Activated effector memory CD4-positive, alpha-beta T cell treated with anti-CD3 and anti-CD28 coated beads, Interleukin-2, amount 50 U/mL, for 16 hours (primary cell): ENCODE measurements at regions not wholly inside any gene's neighbourhood (a gene's known extent, or its start where the extent isn't known, plus 50 kb on each side); places are given as distances from the start of the nearest gene placed in this dataset.

ENCODE experiments used
- DNase-seq: peaks from one replicate; pipeline ENCODE4 v3.0.0-alpha.2; 2020

DNA sequence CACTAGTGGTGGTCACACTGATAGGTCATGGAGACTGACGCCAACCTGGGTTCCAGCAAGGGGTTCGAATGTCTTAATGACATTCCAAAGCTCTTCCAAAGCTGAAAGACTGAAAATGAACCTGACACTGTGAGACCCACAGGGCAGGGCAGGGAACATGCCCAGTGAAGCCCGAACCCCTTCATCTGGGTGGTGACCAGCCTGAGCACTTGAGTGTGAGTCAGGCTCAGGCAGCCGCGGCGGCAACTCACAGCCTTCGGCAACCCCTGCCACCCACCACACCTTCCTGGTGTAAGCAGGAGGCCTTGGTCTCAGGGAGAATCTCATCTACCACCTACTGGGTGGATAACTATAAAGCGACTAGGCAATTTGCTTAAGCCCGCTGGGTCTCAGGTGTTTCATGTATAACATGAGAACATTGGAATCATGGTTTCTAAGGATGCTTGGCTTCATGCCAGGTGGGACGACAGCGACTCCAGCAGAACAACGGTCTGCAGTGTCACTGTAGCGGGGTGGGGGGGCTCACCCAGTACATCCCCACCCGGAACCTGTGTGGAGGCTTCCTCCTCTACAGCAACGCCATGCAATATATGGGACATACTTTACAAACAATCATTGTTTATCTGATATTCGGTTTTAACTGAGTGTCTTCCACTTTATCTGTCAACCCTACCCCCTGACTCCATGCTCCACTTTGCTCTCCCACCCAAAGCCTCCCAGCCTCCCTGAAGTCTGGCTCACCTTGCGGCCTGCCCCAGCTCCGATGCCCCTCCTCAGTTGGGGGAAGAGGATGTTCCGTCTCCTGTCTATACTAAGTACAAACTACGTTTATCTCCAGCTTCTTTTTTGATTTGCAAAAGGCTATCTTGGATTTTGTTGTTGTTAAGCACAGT, 125.0 kb upstream of the MEF2A start:
- peak; percentile 51 for DNase-seq

DNA sequence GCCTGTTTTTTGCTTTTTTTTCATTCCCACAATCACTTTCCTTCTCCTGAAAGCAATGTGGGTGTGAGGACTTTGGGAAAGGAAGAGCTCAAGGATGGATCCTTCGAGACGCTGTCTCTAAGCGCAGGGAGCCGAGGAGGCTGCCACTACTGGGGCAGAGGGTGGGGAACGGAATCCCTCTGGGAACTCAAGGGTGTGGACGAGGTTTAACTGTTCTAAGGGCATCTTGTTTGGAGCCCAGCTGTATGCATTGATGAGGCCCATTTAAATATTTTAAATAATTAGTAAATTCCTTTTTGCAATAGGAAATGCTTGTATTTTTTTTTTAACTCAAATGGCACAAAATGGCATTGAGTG, 124.4 kb upstream of the MEF2A start:
- no peak for DNase-seq

DNA sequence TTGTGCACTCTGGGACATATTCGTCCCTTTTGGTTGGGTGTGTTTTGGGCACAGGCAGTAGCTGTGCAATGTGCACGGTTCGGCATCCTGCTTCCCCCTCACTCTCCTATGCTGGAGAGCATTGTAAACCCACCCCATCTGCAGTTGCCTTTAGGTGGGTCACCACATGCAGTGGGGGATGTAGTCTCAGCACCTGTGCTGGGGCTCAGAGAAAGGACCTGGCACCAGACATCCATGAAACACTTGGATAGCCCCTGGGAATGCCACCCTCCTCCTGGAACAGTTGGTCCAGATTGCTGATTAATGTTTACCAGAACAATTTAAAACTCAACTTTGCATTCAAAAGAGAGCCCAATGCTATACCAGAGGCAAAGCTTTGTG, 123.9 kb upstream of the MEF2A start:
- DNase-seq, result peak; percentile 53

DNA sequence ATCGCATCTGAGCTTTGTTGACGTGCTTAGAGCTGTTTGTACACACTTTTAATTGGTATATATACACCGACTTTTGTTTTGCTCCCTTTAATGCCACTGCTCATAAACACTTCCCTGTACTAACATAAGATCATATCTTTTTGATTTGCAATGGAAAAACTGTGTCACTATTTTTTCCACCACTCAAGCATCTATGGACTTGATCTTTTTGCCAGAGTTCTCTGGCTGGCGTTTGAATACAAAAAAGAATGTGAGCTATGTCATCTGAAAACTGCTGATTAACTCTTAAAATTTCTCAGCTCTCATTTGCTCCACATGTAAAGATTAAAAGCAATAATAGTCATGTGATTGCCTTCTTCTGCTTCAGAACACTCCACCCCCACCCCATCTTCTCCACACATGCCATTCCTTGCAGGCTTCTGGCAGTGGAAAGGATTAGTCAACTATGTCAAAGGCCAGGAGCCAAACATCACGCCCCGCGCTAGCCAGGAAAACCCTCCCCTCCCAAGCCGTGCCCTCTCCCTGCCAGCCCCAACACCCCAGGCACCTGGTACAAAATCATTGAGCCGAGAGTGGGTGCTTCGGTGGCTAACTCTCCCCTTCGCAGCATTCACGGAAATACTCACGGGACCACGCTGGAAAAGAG, 123.4 kb upstream of the MEF2A start:
- peak; percentile 62 for DNase-seq

DNA sequence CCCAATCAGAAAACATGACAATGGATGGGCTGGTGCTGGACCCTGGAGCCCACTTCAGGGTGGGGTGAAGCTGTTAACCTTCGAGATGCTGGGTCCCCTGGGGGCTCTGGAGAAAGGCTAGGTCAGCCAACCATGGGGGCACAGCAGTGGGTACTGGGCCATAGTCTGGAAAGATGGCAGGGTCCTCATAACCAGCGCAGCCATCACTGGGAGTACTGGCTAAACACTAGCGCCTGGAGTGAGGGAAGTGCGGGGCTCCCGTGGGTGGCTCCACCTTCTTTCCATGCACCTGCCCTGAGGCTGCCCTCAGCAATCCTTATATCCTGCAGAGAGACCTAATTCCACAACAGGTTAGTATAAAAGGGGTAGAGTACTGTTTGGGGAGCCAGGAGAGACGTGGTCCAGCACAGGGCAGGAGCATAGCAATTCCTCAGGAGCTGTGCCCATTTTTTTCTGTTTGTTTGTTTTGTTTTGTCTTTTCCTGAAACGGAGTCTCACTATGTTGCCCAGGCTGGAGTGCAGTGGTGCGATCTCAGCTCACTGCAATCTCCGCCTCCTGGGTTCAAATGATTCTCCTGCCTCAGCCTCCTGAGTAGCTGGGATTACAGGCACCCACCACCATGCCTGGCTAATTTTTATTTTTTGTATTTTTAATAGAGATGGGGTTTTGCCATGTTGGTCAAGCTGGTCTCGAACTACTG, 122.6 kb upstream of the MEF2A start:
- DNase-seq, result peak; percentile 12

DNA sequence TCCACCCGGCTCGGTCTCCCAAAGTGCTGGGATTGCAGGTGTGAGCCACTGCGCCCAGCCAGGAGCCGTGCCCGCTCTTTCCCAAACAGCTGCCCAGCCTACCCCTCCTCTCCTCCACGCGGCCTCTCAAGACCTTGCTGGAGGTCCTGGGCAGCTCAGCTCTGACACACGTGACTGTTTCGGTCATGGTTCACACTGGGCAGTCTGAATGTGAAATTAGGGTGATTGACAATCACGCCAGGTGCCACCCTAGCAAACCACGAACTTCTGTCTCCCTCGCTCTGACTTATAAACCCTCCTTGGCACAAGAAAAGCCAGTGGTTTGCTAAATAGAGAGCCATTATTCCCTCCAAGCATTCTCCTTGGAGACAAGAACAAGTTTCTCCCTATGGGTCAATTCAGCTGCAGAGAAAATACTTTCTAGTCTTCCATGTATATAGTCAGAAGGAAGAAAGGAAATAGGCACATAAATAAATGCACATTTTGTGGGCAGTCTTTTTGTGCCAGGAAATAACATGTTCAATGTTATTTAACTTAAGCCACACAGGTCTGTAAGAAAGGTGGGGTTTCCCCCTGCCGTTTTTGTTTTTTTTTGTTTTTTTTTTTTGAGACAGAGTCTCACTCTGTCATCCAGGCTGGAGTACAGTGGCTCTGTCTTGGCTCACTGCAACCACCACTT, 121.9 kb upstream of the MEF2A start:
- peak; percentile 52 for DNase-seq

DNA sequence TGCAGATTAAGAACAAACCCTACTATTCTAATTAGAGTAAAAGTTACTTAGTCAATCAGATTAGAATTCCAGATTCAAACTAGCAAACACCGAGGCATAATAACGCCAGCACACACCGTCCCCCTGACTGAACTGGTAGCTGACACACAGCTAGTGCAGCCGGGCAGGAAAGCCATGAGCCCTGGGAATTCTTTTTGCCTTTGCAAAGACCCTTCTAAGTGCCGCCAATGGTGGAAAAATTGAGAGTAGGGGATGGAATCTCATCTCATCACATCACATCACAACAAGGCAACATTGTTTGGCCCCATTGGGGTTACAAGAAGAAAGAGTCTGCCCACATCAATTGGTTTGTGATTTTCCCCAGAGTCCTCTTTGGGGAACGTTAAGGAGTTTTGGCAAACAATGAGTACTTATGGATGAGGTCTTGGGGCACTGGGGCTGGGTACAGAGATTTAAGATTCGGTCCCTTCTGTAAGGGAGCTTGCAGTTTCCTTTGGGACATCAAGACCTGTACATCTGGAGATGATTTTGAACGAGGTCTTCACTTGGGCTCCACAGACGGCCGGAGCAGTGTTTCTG, 120.4 kb upstream of the MEF2A start:
- peak; percentile 28 for DNase-seq

DNA sequence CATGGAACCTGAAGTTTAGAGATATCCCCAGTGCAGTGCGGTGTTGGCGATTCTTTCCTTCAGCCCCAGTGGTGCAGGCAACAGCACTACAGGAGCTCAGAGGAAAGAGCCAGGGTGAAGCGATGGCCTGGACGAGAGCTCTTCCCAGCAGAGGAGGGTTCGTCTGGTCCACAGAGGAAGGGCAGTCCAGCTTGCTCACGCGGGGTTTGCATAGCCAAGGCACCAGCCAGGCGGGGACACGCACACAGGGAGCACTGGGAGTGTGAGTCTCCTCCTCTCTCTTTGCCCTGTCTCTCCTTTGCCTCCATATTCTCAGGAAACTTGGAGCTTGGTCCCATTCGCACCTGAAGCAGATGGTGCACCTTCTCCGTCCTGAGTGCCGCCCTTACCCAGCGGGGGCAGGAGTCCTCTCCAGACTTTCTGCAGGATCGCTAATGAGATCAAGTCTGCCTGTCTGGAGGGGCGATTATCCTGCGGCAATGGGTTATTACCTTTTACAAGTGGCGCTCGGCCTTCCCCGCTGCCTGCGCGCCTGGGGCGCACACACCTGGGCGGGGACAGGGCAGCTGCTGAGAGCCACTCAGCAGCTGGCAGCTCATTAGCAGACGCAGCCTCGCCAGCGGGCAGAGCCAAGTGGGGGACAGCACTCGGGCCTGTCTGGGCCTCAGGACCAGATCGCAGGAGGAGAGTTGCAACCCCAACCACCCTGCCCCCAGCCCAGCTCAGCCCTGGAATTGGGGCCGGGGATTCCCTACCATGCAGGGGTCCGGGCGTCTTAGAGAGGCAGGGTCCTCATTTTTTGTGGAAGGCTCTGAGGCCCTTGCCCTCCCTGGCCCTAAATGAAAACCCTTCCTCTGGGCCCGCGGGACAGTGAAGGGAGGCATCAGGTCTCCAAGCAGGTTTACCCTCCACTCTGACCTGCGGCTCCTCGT, 119.0 kb upstream of the MEF2A start:
- peak; percentile 55 for DNase-seq

DNA sequence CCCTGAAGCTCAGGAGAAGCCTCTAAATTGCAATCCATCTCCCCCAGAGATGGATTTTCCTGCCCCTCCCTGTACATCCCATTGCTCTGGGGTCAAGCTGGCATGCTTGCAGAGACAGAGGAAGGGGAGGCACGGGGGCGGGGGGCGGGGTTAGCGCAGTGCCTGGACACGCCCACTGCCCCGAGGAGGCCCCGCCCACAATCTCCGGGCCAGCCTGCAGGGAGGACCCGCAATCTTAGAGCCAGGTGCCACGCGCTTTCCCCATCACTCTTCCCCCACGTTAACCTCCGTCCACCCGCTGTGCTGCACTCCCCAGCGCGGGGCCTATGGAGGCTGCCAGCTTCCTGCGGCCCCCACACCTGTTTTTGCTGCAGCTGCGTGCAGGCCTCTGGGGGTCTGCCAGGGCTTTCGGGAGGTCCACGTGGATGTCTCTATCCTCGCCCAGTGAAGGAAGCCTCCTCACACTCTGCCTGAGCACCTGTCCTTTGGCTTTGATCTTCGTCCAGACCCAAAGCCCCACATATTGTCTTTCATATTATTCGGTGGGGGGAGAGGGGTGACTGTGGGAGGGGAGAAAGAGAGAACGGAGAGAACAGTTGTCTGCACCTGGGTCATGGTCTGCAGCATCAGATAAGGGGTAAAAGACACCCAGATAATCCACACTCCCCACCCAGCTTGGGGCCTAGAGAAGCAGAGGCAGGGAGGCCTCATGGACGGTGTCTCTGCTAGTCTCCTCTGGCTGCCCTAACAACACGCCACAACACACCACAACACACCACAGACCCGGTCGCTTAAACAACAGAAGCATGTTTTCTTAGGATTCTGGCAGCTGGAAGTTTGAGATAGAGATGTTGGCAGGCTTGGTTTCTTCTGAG, 118.0 kb upstream of the MEF2A start:
- peak; percentile 55 for DNase-seq

DNA sequence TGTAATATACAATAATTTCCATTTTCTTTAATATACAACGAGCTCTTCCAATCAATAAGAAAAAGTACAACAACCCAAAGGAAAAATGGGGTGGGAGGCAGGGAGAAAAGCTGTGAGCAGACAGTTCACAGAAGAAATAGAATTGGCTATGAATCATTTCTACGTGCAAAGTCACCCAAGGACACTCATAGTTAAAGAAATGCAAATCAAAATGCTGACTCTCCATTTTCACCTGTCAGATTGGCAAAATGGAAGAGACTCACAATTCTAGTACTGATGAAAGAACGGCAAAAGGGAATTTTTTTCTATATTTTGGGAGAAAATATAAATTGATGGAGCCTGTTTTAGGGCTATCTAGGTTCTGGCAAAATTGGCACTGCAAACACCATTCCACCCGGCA, 116.3 kb upstream of the MEF2A start:
- DNase-seq, result no peak

DNA sequence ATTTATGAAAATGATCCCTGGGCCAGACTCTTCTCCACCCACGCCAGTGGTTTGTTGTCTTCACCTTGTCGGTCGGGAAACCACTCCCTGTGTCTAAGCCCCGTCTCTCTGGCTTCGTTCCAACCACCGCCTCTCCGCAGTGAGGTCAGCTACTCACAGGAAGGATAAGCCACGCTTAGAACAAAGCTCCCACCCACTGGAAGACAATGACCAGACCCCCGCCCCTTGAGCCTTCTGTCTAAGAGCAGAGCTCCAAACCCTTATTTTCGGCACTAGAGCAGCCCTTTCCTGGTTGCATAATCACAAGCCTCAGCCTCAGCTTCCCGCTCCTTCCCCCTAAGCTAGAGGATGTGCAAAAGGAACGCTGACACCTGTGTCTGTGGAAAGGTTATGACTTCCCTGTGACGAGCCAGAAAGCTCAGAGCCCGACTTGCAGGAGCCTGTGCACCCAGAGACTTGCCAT, 114.9 kb upstream of the MEF2A start:
- peak; percentile 82 for DNase-seq

DNA sequence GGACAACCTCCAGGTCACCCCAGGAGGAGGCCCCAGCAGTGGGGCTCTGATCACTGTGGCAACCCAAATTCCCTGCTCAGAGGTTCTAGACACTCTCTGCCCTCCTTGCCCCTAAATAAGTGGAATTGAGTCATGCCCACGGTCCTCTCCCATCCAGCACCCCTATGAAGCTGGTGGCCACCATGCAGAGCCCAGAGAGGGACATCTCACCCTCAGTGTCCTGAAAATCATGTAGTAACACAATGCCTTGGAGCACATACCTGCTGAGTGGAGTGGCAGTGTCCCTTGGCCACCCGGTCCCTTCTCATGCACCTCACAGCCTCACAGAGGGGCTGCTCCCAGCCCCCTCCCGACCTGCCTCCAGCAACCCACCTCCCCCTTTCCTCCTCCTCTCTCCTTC, 114.3 kb upstream of the MEF2A start:
- peak; percentile 38 for DNase-seq

DNA sequence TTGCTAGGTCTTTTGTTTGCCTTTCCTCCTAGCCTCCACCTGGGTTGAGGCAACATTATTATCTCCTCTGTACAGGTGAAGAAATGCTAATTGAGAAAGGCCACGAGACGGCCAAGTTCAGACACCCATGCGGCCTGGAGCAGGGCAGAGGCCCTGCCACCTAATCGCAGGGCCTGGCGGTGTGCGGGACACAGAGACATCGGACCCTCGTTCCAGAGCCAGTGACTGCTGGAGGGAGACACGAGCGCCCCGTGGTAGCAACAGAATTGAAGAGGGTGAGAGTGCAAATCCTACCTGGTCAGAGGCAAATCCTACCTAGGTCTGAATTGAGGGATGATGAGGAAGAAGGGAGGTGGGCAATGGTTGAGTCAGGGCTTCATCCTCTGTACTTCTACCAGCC, 113.8 kb upstream of the MEF2A start:
- peak; percentile 17 for DNase-seq

DNA sequence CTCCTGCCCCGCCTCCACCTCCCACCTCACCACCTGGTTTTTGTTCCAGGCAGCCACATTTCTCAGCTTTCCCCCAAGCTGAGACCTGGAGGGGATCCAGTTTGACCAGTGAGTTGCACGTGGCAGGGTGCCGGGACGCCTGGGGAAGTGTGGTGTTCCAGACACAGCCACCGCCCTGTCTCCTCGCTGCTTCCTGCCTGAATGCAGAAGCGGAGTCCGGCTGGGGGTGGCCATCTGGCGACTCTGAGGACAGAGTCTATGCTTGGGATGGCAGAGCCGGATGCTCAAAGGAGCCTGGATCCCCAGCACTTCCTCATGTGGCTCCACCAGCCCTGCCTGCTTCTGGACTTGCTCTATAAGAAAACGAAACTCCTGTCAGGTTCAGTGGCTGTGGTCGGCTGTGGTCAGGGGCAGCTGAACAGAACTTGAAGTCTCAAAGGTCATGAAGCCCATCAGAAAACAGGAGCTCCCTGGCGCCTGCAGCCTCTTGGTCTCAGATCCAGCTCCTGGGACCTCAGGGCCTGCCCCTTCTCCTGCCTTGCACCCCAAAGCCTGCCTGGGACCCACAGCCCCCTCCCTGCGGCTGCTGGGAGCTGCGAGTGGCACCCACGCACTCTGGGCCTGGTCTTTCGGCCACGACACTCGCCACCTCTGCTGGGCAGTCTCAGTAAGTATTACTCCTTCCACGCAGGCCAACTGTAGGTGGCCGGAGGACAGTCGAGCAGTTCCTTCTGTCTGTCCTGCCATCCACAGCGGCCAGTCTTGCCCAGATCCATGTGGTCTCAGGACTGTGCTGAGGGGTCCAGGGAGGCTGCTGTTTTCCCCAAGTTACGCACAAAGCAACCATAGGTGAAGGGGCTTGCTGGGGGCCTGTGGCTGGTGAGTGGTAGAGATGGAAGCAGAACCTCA, 112.8 kb upstream of the MEF2A start:
- peak; percentile 55 for DNase-seq

DNA sequence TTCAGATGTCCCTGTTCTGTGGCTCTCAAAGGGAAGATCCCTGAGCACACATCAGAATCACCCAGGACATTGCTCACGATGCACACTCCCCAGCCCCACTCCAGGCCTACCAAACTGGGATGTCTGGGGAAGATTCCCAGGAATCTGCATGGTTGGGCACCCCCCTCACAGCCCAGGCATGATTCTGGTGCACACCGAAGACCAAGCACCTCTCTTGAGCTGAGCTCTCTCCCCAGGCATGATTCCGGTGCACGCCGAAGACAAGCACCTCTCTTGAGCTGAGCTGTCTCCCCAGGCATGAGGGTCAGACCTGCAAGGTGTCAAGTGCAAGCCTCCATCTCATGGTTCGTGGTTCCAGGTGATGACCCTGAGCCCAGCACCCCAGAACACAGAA, 112.2 kb upstream of the MEF2A start:
- DNase-seq, result peak; percentile 19

DNA sequence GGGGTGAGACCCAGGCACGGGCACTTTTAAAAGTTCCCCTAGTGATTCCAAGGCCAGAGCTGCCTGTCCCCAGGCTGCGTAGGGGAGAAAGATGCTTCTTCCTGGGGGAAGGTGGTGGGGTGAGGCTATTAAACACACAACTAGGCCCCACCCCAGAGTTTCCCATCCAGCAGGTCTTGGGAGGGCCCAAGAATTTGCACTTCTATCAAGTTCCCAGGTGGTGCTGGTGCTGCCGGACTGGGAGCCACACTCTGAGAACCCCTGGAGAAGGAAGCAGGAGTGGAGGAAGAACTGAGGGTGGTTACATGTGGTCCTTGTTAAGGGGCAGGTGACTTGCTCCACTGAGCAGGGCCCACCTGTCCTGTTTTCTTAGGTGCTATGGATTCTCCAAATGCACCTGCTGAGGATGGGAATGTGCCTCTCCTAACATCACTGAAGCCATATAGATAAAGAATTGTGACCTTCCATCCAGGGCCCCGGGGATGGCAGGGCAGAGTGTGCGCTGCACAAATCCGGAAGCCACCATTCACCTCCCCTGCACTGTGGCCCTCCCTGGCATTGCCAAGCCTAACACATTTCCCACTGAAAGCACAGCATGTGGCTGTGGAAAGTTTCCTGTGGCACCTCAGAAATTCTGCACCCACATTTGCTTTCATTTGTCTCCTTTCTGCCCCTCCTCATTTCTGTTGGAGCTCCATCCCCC, 111.5 kb upstream of the MEF2A start:
- no peak for DNase-seq

DNA sequence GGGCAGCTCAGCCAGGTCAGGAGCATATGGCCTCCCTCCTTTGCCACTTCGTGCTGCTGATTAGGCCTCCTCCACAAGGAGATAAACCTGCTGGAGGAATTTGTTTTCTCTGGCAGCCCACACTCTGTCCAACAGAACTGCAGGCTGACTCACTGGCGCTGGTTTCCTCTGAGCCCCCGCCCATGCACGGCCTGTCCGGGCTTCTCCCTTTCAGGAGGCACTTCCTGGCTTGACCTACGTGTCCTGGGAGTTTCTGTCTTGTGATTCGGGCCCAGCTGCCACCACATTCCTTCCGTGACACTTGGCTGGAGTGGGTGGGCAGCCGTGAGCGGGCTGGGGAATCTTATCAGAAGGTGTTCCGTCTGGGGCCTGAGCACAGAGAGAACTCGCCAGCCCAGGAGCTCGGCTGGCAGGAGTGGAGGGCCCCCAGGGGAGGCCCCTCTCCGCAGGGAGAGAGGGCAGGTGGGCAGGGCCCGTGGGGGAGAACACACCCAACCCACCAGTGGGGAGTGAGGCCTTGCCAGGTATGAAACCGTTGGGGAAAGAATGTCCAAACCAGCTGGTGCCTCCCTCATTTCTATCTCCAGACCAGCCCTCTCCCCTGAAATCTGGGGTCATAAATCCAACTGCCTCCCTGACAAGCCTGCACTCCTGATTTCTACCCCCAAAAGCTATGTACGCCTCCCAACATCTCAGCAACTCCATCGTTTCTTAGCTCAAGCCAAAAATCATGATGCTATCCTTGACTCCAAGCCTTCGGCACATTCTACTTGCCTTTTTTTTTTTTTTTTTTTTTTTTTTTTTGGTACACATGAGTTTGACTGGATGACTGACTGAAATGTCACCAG, 110.6 kb upstream of the MEF2A start:
- DNase-seq, result no peak

DNA sequence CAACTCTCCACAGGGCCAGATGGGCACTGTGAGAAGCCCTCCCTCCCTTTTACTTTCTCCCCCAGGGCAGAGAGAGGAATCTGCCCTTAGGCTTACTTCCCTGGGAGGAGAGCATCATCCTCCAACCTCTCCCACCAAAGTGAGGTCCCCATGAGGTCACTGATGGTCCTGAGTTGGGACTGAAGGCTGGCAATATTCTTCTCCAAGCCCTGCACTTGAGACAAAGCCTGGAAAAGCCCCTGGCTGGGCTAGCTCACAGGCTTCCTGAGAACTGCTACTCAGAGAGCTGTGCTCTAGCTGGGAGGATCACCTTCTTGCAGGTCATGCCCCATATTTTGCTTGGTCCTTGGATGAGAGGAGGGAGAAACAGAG, 110.0 kb upstream of the MEF2A start:
- no peak for DNase-seq
